ENCODE measurements at regions not wholly inside any gene's neighbourhood (a gene's known extent, or its start where the extent isn't known, plus 50 kb on each side); places are given as distances from the start of the nearest gene placed in this dataset.

- TF ChIP-seq EZH2 (IDR thresholded peaks at IDR 0.05; ENCODE audit: low read length, unreplicated experiment), result no peak
- TF ChIP-seq EZH2phosphoT487 (IDR thresholded peaks at IDR 0.05; ENCODE audit: borderline replicate concordance, low read length), result no peak
- TF ChIP-seq, protein P1, sequence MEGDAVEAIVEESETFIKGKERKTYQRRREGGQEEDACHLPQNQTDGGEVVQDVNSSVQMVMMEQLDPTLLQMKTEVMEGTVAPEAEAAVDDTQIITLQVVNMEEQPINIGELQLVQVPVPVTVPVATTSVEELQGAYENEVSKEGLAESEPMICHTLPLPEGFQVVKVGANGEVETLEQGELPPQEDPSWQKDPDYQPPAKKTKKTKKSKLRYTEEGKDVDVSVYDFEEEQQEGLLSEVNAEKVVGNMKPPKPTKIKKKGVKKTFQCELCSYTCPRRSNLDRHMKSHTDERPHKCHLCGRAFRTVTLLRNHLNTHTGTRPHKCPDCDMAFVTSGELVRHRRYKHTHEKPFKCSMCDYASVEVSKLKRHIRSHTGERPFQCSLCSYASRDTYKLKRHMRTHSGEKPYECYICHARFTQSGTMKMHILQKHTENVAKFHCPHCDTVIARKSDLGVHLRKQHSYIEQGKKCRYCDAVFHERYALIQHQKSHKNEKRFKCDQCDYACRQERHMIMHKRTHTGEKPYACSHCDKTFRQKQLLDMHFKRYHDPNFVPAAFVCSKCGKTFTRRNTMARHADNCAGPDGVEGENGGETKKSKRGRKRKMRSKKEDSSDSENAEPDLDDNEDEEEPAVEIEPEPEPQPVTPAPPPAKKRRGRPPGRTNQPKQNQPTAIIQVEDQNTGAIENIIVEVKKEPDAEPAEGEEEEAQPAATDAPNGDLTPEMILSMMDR (conservative IDR thresholded peaks at IDR 0.05; ENCODE audit: low read depth, low read length), result no peak
- DNase-seq (no peak), ATAC-seq (no peak)
- no peak overlapping the region for H3K9ac ChIP-seq (ENCODE audit: low read length)
- no peaks in the 10 kb centered on the region for H3K9me2 ChIP-seq (replicated peaks; ENCODE audit: low read length)
- H3K27me3 ChIP-seq (ENCODE audit: low read length), result no peaks in the 10 kb centered on the region
- POLR2A ChIA-PET (ENCODE audit: unreplicated experiment), result no interaction called here
- 0 out of 2 replicates have a peak overlapping the region, but pooled peaks have one; percentile 7 for H2AFZ ChIP-seq (ENCODE audit: low read length)
- H3F3A ChIP-seq (ENCODE audit: low read length, unreplicated experiment), result no peaks in the 10 kb centered on the region
- H3K36me3 ChIP-seq (ENCODE audit: low read depth, low read length), result no peaks in the 10 kb centered on the region
- H3K79me2 ChIP-seq (ENCODE audit: low read length), result no peaks in the 10 kb centered on the region
- no peaks in the 10 kb centered on the region for H3K4me1 ChIP-seq (ENCODE audit: insufficient read depth, low read length)
- H3K4me2 ChIP-seq (ENCODE audit: low read length), result no peak overlapping the region
- no peaks in the 10 kb centered on the region for H3K9me3 ChIP-seq (ENCODE audit: low read length)
- no peaks in the 10 kb centered on the region for H4K20me1 ChIP-seq (ENCODE audit: low read length)
- no TSS peak for BruUV-seq (replicated peaks)
- intact Hi-C loops (cut with micrococcal nuclease), result no loop called here
- H3K27ac ChIP-seq (ENCODE audit: low read length), result no peak overlapping the region
- CTCF ChIA-PET, result no interaction called here
- H3K4me3 ChIP-seq (ENCODE audit: low read length), result no peak overlapping the region
These were observed 159.8 kb downstream of the OR13H1 start for GRCh38 chrX:131703646-131704045.

- Histone ChIP-seq H2AFZ (ENCODE audit: low read length) (0 out of 2 replicates have a peak overlapping the region, but pooled peaks have one; percentile 10), H3F3A (ENCODE audit: low read length, unreplicated experiment) (no peaks in the 10 kb centered on the region), H3K79me2 (ENCODE audit: low read length) (no peaks in the 10 kb centered on the region), H3K4me1 (ENCODE audit: insufficient read depth, low read length) (no peaks in the 10 kb centered on the region), H3K27ac (ENCODE audit: low read length) (no peak overlapping the region), H3K9me2 (replicated peaks; ENCODE audit: low read length) (no peaks in the 10 kb centered on the region), H4K20me1 (ENCODE audit: low read length) (no peaks in the 10 kb centered on the region), H3K27me3 (ENCODE audit: low read length) (no peaks in the 10 kb centered on the region), H3K4me2 (ENCODE audit: low read length) (no peak overlapping the region), H3K9me3 (ENCODE audit: low read length) (no peaks in the 10 kb centered on the region), H3K9ac (ENCODE audit: low read length) (no peak overlapping the region), H3K36me3 (ENCODE audit: low read depth, low read length) (no peaks in the 10 kb centered on the region), H3K4me3 (ENCODE audit: low read length) (no peak overlapping the region)
- intact Hi-C loops (cut with micrococcal nuclease), result no loop called here
- ChIA-PET POLR2A (ENCODE audit: unreplicated experiment) (no interaction called here), CTCF (no interaction called here)
- no peak for TF ChIP-seq EZH2phosphoT487 (IDR thresholded peaks at IDR 0.05; ENCODE audit: borderline replicate concordance, low read length)
- TF ChIP-seq, protein P1 (conservative IDR thresholded peaks at IDR 0.05; ENCODE audit: low read depth, low read length), result no peak; the same call in 1 of the 2 replicates
- TF ChIP-seq EZH2 (IDR thresholded peaks at IDR 0.05; ENCODE audit: low read length, unreplicated experiment), result no peak
- ATAC-seq (no peak; the same call in 1 of the 2 replicates), DNase-seq (peak; percentile 37)
- no TSS peak for BruUV-seq (replicated peaks)
These were observed 160.3 kb downstream of the OR13H1 start for GRCh38 chrX:131704136-131704695.

- DNase-seq (no peak), ATAC-seq (no peak)
- Histone ChIP-seq H3K9me2 (replicated peaks; ENCODE audit: low read length) (no peaks in the 10 kb centered on the region), H3K27ac (ENCODE audit: low read length) (no peak overlapping the region), H3K27me3 (ENCODE audit: low read length) (no peaks in the 10 kb centered on the region), H3K4me2 (ENCODE audit: low read length) (no peak overlapping the region), H2AFZ (ENCODE audit: low read length) (no peak overlapping the region), H4K20me1 (ENCODE audit: low read length) (no peaks in the 10 kb centered on the region), H3K9ac (ENCODE audit: low read length) (no peak overlapping the region), H3K4me1 (ENCODE audit: insufficient read depth, low read length) (no peaks in the 10 kb centered on the region), H3F3A (ENCODE audit: low read length, unreplicated experiment) (no peaks in the 10 kb centered on the region), H3K9me3 (ENCODE audit: low read length) (no peaks in the 10 kb centered on the region), H3K79me2 (ENCODE audit: low read length) (no peaks in the 10 kb centered on the region), H3K36me3 (ENCODE audit: low read depth, low read length) (no peaks in the 10 kb centered on the region), H3K4me3 (ENCODE audit: low read length) (no peak overlapping the region)
- no TSS peak for BruUV-seq (replicated peaks)
- intact Hi-C loops (cut with micrococcal nuclease), result no loop called here
- ChIA-PET CTCF (interaction anchor here (0.6 kb wide), 1 partner anchor 145 kb away, joined by 6 read pairs; no protein-coding TSS in a partner anchor), POLR2A (ENCODE audit: unreplicated experiment) (no interaction called here)
- TF ChIP-seq EZH2phosphoT487 (IDR thresholded peaks at IDR 0.05; ENCODE audit: borderline replicate concordance, low read length) (no peak), EZH2 (IDR thresholded peaks at IDR 0.05; ENCODE audit: low read length, unreplicated experiment) (no peak)
- TF ChIP-seq, protein P1 (conservative IDR thresholded peaks at IDR 0.05; ENCODE audit: low read depth, low read length), result no peak
These were observed 165.7 kb downstream of the OR13H1 start for GRCh38 chrX:131709553-131709952.
